Upper lobe of left lung (tissue), 6 donors: ENCODE measurements at regions not wholly inside any gene's neighbourhood (a gene's known extent, or its start where the extent isn't known, plus 50 kb on each side); places are given as distances from the start of the nearest gene placed in this dataset.
A peak's percentile ranks its signal among the peaks of the same experiment; 100 is the strongest.
"Not testable (repeated sequence)": the region's sequence is repeated elsewhere in the genome, so short reads cannot be mapped to it uniquely, and the experiment has no call there.

Source experiments
- ATAC-seq, 2 donors: fragments of 200-7000 bp; cut with Tn5 transposase; one replicate each; pipeline ENCODE4 v1.9.1; 2022; ENCODE audit warnings: mild to moderate bottlenecking in 2 of 2, moderate library complexity in 2 of 2; ENCODE audit not compliant: low FRiP score in 2 of 2
- DNase-seq, 2 donors: peaks; one replicate each; pipeline ENCODE4 v3.0.0-alpha.2; 2019 to 2020
- H3K27ac ChIP-seq, 4 donors: fragments of 200-600 bp; sonication (generic); one replicate each; pipeline ENCODE4 v1.5.1; 2016 to 2019
- H3K27me3 ChIP-seq, 4 donors: fragments of 200-600 bp; sonication (generic); one replicate each; pipeline ENCODE4 v1.5.1; 2017 to 2019
- H3K36me3 ChIP-seq, 4 donors: fragments of 200-600 bp; sonication (generic); one replicate each; pipeline ENCODE4 v1.5.1; 2016 to 2019
- H3K4me1 ChIP-seq, 4 donors: fragments of 200-600 bp; sonication (generic); one replicate each; pipeline ENCODE4 v1.5.1; 2018 to 2019
- H3K4me3 ChIP-seq, 4 donors: fragments of 200-600 bp; sonication (generic); one replicate each; pipeline ENCODE4 v1.5.1; 2017 to 2019; ENCODE audit warnings: mild to moderate bottlenecking in 2 of 4, moderate library complexity in 1 of 4
- H3K9me3 ChIP-seq, 4 donors: fragments of 200-600 bp; sonication (generic); one replicate each; pipeline ENCODE4 v1.5.1; 2018 to 2019
- EP300 ChIP-seq, 4 donors: sonication (generic); formaldehyde crosslinking; IDR thresholded peaks; one replicate each; pipeline ENCODE4 v1.5.1; 2017; ENCODE audit warnings: antibody characterized with exemption in 4 of 4, control low read depth in 2 of 4
- POLR2A ChIP-seq, 4 donors: fragments of 450-650 bp; IDR thresholded peaks; one replicate each; pipeline ENCODE4 v1.5.1; 2016 to 2017; ENCODE audit warnings: antibody characterized with exemption in 4 of 4, mild to moderate bottlenecking in 2 of 4
- POLR2AphosphoS5 ChIP-seq, 2 donors: sonication (generic); formaldehyde crosslinking; IDR thresholded peaks; one replicate each; pipeline ENCODE4 v1.5.1; 2017; ENCODE audit warnings: antibody characterized with exemption in 2 of 2
- WGBS, 2 donors: methylation state at CpG; one replicate each; pipeline ENCODE4 v1.1.5; 2017 to 2018; 5-methylcytosine and 5-hydroxymethylcytosine counted together
- TF ChIP-seq, protein P1 (sequence below), 6 experiments: fragments of 450-650 bp in 4 of 6; fragments of 200-600 bp in 2 of 6; sonication (generic) in 2 of 6; IDR thresholded peaks; one replicate each; pipeline ENCODE4 v1.5.1; 2016 to 2019; ENCODE audit warnings: antibody characterized with exemption in 6 of 6
- donor health status: DM: no; HTN: no; CAD: no; lungs with moderate emphysema.
- donor health status: DM: no; HTN: yes; CAD: no; lungs with severe emphysema.

DNA sequence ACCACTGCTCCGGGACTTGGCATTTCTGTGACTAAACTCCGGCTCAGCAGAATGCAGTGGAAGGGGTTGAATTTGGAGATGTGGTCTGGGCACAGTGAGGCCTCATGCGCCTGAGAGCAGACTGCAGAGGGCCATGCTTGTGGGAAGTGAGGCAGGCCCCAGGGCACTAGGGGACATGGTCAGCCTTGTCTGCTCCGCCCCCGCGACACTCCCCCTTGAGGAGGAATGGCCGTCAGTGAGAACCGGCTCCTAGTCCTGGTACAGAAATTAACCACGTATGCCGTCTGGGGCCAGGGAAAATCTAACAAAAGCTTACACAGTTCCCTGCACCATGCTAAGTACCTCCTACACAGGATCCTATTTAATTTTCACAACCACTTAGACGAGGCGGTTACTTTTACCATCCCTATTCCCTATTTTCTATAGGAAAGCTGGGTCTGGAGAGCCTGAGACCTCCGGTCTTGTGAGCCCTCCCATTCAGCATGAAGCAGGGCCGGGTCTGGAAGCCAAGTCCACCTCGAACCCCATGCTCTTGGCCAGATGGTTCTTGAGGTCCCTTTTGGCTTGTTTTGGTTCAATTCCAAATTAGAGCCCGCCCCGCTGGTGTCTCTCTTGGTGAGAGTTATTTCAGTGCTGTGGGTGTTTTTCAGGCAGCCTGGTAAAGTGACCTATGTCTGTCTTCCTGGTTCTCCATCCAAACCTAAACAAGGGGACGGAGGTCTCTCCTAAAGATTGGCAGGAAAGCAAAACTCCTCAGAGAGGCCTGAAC, 87.7 kb upstream of the PITRM1 start:
- TF ChIP-seq, protein P1, sequence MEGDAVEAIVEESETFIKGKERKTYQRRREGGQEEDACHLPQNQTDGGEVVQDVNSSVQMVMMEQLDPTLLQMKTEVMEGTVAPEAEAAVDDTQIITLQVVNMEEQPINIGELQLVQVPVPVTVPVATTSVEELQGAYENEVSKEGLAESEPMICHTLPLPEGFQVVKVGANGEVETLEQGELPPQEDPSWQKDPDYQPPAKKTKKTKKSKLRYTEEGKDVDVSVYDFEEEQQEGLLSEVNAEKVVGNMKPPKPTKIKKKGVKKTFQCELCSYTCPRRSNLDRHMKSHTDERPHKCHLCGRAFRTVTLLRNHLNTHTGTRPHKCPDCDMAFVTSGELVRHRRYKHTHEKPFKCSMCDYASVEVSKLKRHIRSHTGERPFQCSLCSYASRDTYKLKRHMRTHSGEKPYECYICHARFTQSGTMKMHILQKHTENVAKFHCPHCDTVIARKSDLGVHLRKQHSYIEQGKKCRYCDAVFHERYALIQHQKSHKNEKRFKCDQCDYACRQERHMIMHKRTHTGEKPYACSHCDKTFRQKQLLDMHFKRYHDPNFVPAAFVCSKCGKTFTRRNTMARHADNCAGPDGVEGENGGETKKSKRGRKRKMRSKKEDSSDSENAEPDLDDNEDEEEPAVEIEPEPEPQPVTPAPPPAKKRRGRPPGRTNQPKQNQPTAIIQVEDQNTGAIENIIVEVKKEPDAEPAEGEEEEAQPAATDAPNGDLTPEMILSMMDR (IDR thresholded peaks at IDR 0.05): no peak
- TF ChIP-seq POLR2A (IDR thresholded peaks at IDR 0.05) (no peak), EP300 (IDR thresholded peaks at IDR 0.05) (no peak), POLR2AphosphoS5 (IDR thresholded peaks at IDR 0.05) (no peak)
- Histone ChIP-seq H3K4me1 (peaks cover 0 to 4% (median 2%) of the 10 kb centered on the region in 4 donors), H3K27me3 (no peaks in the 10 kb centered on the region), H3K9me3 (no peaks in the 10 kb centered on the region), H3K27ac (no peak overlapping the region), H3K4me3 (no peak overlapping the region), H3K36me3 (no peaks in the 10 kb centered on the region)
- DNase-seq (peak in 1 of 2 donors; percentile 50), ATAC-seq (no peak)
- 89 to 92% methylated on average over 18 of the region's 18 CpGs for WGBS, 2 donors

DNA sequence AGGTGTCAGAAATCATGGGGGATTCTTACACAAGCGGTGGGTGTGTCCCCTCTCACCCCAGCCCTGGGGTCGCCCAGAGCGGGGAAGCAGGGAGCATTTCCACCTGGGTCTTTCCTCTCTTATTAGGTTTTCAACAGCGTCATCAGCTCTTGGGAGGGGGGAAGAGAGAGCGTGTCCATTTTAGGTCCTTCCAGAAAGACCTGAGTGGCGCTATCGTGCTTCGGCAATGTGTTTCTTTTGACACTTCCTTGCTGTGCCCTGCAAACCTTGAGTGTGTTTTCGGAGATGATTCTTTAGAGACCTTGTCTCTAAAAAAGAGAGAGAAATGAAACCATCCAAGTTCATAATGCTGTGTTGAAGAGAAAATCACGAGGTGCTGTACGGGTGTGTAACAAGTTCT, 86.9 kb upstream of the PITRM1 start:
- 92 to 95% methylated on average over 11 of the region's 11 CpGs for WGBS, 2 donors

DNA sequence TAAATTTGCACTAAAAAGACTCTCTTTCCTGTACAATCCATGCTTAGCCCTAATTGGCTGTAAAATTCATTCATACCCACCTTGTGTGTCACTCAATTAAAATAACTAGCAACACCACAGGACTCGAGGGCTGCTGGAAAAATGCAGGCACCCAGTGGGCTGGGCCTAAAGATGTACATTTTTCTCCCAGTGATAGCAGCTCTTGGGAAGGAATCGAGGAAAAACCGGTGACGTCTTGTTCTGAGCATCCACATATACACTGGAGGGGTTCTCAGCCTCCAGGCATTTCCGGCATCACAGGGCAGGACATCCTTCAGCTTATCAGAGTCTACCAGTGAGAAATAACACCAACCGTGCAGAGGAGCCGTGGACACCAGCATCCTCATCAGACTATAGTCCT, 85.8 kb upstream of the PITRM1 start:
- 75 to 81% methylated on average over 7 of the region's 7 CpGs for WGBS, 2 donors
- DNase-seq: no peak
- H3K27ac ChIP-seq: no peak overlapping the region
- H3K4me3 ChIP-seq: no peak overlapping the region
- H3K36me3 ChIP-seq: no peaks in the 10 kb centered on the region
- no peak for ATAC-seq
- TF ChIP-seq POLR2A (IDR thresholded peaks at IDR 0.05) (no peak), EP300 (IDR thresholded peaks at IDR 0.05) (no peak), POLR2AphosphoS5 (IDR thresholded peaks at IDR 0.05) (no peak)
- TF ChIP-seq, protein P1 (IDR thresholded peaks at IDR 0.05): no peak
- H3K4me1 ChIP-seq: no peaks in the 10 kb centered on the region
- no peaks in the 10 kb centered on the region for H3K27me3 ChIP-seq
- H3K9me3 ChIP-seq: no peaks in the 10 kb centered on the region

More for the DNA sequence above, 86.9 kb upstream of the PITRM1 start:
- Histone ChIP-seq H3K4me3 (no peak overlapping the region), H3K4me1 (peaks cover 0 to 4% (median under 1%) of the 10 kb centered on the region in 4 donors), H3K27ac (no peak overlapping the region), H3K36me3 (no peaks in the 10 kb centered on the region), H3K9me3 (no peaks in the 10 kb centered on the region), H3K27me3 (no peaks in the 10 kb centered on the region)
- DNase-seq (no peak), ATAC-seq (no peak)
- no peak for TF ChIP-seq POLR2A (IDR thresholded peaks at IDR 0.05)
- TF ChIP-seq, protein P1 (IDR thresholded peaks at IDR 0.05): no peak
- TF ChIP-seq EP300 (IDR thresholded peaks at IDR 0.05): no peak
- TF ChIP-seq POLR2AphosphoS5 (IDR thresholded peaks at IDR 0.05): no peak

DNA sequence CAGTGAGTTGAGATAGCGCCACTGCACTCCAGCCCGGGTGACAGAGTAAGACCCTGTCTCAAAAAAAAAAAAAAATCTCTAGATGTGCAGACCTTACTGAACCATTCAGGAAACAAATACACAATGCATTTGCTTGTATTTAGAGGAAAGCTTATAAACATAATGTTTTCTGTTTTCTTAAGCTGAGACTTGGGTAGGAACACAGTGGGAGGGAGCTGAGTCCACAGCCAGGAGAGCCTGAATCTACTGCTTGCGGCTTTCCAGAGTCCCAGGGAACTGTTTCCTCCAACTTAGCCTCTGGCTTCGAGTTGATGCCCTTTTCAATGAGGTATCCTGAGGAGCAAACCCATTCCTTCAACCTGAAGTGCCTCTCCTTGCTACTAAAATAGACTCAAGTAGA, 83.0 kb upstream of the PITRM1 start:
- no peak overlapping the region for H3K4me3 ChIP-seq
- no peaks in the 10 kb centered on the region for H3K27me3 ChIP-seq
- H3K36me3 ChIP-seq: no peaks in the 10 kb centered on the region
- no peaks in the 10 kb centered on the region for H3K4me1 ChIP-seq
- TF ChIP-seq POLR2A (IDR thresholded peaks at IDR 0.05) (no peak), POLR2AphosphoS5 (IDR thresholded peaks at IDR 0.05) (no peak), EP300 (IDR thresholded peaks at IDR 0.05) (no peak)
- TF ChIP-seq, protein P1 (IDR thresholded peaks at IDR 0.05): no peak
- no peak for ATAC-seq
- no peaks in the 10 kb centered on the region for H3K9me3 ChIP-seq
- DNase-seq: no peak
- H3K27ac ChIP-seq: no peak overlapping the region
- 76 to 86% methylated on average over 4 of the region's 4 CpGs for WGBS, 2 donors

DNA sequence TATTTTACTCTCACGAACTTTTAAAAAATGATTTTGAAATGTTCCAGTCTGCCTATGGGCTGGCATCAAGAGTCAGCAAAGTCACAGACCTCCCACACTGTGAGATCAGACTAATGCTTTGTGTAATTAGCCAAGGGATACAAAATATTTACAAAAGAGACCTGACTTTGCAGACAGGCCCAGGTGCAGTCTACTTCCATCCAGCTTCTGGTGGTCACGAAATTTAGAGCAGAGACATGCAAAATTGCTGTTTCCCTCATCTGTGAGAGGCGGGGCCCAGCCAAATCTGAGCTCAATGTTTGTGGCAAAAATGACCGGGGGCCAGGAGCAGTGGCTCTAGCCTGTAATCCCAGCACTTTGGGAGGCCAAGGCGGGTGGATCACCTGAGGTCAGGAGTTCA, 82.5 kb upstream of the PITRM1 start:
- TF ChIP-seq POLR2AphosphoS5 (IDR thresholded peaks at IDR 0.05) (no peak), POLR2A (IDR thresholded peaks at IDR 0.05) (no peak), EP300 (IDR thresholded peaks at IDR 0.05) (no peak)
- TF ChIP-seq, protein P1 (IDR thresholded peaks at IDR 0.05): no peak
- no peaks in the 10 kb centered on the region for H3K9me3 ChIP-seq
- DNase-seq (no peak), ATAC-seq (no peak)
- no peaks in the 10 kb centered on the region for H3K36me3 ChIP-seq
- H3K4me3 ChIP-seq: no peak overlapping the region
- H3K27me3 ChIP-seq: no peaks in the 10 kb centered on the region
- 89 to 90% methylated on average over 5 of the region's 5 CpGs for WGBS, 2 donors
- H3K4me1 ChIP-seq: no peaks in the 10 kb centered on the region
- H3K27ac ChIP-seq: no peak overlapping the region

DNA sequence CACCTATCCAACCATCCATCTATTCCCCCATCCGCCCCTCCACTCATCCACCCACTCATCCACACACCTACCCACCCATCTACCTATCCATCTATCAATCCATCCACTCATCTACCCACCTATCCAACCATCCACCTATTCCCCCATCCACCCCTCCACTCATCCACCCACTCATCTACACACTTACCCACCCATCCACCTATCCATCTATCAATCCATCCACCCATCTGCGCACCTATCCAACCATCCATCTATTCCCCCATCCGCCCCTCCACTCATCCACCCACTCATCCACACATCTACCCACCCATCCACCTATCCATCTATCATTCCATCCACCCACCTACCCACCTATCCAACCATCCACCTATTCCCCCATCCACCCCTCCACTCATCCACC, 81.4 kb upstream of the PITRM1 start:
- not testable (repeated sequence) for H3K4me1 ChIP-seq, H3K36me3 ChIP-seq, H3K27ac ChIP-seq, DNase-seq, ATAC-seq, H3K9me3 ChIP-seq, H3K27me3 ChIP-seq, H3K4me3 ChIP-seq
- 82 to 93% methylated on average over 3 of the region's 3 CpGs for WGBS, 2 donors
